Stimulated activated CD4-positive, alpha-beta T cell treated with anti-CD3 and anti-CD28 coated beads, Interleukin-2, amount 100 ng/mL, for 24 hours (primary cell): ENCODE measurements at regions not wholly inside any gene's neighbourhood (a gene's known extent, or its start where the extent isn't known, plus 50 kb on each side); places are given as distances from the start of the nearest gene placed in this dataset.

ENCODE experiments used
- DNase-seq, 2 donors: peaks; one replicate each; pipeline ENCODE4 v3.0.0-alpha.2; 2020

DNA sequence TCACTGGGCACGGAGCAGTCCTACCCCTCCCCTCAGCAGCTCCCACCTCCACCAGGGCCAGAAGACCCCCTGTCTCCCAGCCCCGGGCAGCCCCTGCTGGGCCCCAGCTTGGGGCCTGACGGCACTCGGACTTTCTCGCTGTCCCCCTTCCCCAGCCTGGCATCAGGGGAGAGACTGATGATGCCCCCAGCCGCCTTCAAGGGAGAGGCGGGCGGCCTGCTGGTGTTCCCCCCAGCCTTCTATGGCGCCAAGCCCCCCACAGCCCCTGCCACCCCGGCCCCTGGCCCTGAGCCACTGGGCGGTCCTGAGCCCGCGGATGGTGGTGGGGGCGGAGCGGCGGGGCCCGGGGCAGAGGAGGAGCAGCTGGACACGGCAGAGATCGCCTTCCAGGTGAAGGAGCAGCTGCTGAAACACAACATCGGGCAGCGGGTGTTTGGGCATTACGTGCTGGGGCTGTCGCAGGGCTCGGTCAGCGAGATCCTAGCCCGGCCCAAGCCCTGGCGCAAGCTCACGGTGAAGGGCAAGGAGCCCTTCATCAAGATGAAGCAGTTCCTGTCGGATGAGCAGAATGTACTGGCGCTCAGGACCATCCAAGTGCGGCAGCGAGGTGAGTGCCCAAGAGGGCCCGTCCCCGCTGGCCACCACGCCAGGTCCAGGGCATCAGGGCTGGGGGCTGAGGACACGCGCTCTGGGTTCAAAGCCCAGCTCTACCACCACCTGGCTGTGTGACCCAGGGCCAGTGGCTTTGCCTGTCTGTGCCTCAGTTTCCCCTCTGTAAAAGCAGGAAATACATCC is 58.6 kb downstream of the PHETA1 start:
- DNase-seq, result no peak

GRCh38 chr12:111309584-111309983 is 59.3 kb downstream of the PHETA1 start:
- DNase-seq, result no peak

DNA sequence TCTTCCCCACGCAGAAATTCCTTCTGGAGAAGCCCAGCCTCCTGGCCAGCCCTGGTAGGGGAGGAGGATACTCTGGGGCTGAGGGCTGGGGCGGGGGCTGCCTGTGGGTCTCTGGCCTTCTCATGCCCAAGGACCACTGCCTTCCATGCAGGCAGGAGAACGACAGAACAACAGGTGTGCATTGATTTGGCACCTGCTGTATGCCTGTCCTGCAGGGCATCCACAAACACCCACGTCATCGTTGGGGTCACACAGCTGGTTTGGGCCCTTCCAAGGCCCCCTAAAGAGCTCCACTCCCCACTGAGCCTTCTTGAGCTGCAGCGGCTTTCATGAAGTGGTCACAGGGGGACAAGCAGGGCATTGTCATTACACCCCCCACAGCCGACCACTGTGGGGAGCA is 60.4 kb downstream of the PHETA1 start:
- no peak for DNase-seq

DNA sequence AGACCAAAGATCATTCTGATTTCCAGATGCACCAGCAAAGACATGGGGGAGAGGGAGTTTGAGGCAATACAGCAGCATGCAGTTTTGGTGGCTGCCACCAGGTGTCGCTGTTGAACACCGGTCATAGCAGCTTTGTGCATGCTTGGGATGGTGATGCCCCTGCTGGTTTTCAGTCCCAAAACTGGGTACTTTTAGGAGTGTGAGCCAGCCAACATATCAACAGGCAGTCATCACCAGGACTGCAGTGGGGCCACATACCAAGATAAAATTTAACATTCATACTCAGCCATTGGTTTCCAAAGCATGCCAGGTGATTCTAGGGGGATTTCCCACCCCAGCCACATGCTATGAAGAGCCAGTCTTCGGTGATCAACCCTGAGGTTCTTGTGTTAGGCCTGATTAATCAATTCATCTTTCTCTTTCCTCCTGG is 64.2 kb downstream of the PHETA1 start:
- DNase-seq, result peak; percentile 50 to 63

DNA sequence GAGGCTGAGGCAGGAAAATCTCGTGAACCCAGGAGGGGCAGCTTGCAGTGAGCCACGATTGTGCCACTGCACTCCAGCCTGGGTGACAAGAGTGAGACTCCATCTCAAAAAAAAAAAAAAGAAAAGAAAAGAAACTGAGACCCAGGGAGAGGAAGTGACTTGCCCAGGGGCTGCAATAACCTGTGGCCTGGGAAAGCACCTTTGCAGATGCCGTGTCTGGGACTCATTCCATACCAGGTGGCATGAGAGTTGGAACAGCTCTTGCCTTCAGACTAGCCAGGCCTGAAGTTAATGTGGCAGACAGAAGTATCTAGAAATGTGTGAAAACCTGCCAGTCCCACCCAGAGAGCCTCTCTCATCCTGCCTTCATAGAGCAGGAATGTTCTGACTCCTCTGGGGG is 65.4 kb downstream of the PHETA1 start:
- no peak for DNase-seq

DNA sequence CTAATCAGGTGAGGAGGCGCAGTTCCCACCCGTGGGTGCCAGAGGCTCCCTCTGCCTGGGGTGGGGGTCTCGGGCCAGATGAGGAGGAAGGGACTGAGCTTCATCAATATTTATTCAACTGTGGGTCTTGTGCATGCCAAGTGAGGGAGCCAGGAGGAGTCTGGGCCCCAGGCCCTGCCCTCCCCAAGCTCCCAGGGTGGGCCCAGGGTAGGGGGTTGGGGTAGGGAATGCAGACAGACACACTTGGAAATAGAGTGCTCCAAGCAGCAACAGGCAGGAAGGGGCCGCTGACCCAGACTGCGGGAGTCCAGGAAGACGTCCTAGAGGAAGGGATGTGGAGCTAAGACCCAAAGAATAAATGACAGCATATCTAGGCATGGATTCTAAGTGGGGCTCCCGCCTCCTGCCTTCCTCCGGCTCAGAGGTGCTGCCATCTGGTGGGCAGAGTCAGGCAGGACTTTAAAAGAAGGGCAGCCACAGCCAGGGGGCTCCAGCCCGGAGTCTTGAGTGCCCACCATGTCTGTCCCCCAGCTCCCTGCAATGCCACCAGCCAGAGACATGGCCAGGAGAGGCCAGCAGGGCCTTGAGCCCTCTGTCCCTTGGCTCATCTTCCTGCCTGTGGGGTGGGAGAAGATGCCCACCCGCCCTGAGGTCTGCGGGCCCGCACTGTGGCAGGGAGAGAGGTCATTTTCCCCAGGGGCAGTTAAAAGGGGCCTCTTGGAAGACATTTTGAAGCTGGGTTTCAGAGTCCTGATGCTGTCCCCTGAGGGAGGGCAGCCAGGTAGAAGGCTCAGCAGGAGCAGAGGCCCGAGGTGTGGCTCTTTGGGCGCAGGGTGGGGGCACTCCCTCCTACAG is 70.1 kb downstream of the PHETA1 start:
- peak; percentile 58 to 63 for DNase-seq

DNA sequence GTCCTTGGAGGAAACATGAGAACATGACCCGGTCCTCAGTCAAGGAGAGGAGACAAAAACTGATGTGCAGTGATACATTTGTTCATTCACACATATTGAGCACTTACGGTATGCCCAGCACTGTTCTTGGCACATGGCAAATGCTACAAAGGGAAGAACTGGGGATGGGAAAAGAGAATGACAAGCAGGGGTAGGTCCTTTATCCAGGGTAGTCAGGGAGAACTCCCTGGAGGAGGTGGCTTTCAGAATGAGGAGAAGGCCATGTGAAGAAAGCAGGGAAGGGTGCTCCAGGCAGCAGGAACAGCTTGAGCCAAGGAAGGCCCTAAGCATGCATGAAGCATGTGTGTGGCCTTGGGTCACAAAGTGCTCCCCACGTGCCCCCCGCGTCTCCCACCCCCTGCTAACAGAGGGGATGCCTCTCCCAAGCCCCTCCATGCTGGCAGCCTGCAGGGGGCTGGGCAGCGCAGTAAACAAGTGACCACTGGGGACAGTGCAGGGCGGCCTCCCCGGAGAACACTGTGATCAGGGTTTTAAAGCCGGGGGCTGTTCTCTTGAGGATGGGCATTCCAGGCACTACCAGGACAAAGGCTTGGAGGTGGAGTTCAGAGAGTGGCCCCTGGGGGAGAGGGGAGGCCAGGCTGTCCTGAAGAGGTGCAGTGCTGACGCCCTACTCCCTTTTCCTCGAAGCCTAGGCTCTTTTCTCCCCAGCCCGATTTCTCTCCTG is 71.0 kb downstream of the PHETA1 start:
- no peak for DNase-seq

GRCh38 chr12:111296906-111297463 is 71.9 kb downstream of the PHETA1 start:
- DNase-seq, result no peak

GRCh38 chr12:111295176-111295575 is 73.7 kb downstream of the PHETA1 start:
- DNase-seq, result no peak

DNA sequence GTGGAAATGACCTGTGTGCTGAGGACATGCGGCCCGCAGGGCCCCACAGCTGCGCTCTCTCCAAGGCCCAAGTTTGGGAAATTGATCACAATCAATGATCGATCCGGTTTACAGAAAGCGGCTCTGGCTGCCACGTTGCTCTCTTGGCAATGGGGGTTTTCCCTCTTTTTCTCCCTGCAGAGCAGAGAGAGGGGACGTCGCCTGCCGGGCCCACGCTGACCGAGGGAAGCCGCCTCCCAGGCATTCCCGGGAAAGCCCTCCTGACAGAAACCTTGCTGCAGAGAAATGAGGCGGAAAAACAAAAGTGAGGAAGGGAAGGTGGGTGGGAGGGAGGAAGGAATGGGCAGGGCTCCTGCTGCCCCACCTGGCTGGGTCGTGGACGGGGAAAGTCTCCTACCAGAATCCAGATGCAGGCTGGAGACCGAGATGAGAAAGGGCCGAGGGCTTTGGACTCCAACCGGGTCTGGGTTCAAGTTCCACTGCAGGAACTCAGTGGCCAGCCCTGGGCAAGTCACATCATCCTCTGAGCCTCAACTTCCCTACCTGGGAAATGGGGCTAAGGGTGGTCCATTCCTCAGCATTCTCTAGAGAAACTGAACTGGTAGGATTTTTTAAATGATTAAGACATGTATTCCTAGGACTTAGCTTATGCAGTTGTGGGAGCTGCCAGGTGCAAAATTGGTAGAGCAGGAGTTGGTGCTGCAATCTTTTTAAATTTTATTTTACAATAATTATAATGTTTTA is 75.5 kb downstream of the PHETA1 start:
- no peak for DNase-seq

DNA sequence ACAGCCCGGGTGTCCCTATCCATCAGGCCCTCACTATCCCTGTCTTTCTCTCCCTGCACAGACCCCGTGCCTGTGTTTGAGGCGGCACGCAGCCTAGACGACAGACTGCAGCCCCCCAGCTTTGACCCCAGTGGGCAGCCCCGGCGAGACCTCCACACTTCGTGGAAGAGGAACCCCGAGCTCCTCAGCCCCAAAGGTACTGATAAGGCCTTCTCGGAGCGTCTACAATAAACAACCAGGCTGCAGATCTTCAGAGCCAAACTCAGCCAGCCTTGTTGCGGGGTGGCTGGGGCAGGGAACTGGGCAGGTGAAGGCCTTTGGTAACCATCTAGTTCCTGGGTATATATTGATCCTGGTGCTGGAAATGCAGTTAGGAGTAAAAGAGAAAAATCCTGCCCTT is 77.5 kb downstream of the PHETA1 start:
- no peak for DNase-seq

- no peak for DNase-seq
Observed at GRCh38 chr12:111288771-111289170, 80.1 kb downstream of the PHETA1 start.

- DNase-seq, result no peak
Observed at GRCh38 chr12:111287125-111287900, 81.6 kb downstream of the PHETA1 start.

DNA sequence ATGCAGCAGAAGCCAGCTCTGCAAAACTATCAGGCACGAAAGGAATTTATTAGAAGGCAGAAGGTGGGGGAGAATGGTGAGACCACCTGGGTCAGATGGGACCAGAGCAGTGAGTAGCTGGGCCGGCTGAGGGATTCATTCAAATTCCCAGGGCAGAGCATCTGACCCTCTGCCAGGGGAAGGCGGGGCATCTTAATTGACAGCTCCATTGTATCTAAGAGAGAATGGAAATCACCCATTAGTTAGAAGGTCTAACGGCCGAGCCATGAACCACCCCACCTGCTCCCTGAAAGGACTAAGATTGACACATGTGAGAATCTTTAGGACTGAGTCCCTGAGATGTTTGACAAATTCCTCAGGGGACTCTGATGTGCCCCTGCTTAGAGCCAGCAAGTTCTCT is 83.7 kb downstream of the PHETA1 start:
- DNase-seq, result no peak

GRCh38 chr12:111284709-111285108 is 84.2 kb downstream of the PHETA1 start:
- DNase-seq, result no peak

DNA sequence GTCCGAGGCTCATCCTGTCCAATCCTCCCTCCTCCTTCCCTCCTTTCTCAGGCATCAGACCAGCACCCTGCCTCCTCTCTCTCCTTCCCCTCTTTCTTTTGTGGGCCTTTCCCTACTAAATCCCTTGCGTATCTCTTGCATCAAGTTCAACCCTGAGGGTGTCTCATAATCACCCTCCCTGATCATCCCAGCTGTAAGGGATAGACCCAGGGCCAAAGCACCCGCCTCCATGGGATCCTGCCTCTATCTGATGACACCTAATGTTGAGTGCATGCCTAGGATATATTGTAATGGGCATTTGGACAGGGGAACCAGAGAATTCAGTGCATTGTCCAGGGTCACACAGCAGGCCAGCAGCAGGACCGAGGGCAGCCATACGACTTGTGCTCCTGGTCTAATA is 84.9 kb downstream of the PHETA1 start:
- DNase-seq, result no peak

- no peak for DNase-seq
Observed at GRCh38 chr12:111283521-111283920, 85.4 kb downstream of the PHETA1 start.

DNA sequence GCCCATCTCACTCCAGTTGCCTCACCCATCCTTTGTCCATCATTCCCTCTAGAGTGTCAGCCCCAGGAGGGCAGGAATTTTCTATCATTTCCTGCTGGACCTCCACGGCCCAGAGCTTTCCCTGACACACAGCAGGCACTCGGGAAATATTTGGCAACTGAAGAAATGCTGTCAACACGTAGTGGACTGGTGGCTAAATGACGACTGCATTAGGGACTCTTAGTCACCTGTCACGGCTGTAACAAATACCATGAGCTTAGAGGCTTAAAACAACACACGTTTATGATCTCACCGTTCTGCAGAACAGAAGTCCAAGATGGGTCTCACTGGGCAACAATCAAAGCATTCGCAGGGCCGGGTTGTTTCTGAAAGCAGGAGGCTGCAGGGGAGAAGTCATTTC is 91.3 kb downstream of the PHETA1 start:
- DNase-seq, result no peak

GRCh38 chr12:111276146-111276545 is 92.7 kb downstream of the PHETA1 start:
- no peak for DNase-seq

- no peak for DNase-seq
Observed at GRCh38 chr12:111275308-111275707, 93.6 kb downstream of the PHETA1 start.

DNA sequence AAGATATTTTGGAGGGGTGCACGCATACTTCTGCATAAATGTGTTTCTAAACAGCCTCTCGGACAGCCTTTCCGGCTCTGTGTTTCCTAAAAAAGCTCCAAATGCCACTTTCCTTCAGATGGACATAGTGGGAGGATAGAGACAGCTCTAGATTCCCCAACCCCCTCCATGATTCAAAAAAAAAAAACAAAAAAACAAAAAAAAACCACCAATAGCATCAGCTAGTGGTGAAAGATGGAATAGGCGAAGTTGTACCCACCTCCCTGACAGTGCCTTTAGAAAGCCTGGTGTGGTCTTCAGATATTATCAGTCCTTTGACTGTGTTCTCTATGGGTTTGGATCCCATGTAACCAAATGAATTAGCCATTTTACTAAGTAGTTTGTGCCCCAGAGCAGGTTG is 94.1 kb downstream of the PHETA1 start:
- DNase-seq, result no peak
